ENCODE measurements at regions not wholly inside any gene's neighbourhood (a gene's known extent, or its start where the extent isn't known, plus 50 kb on each side); places are given as distances from the start of the nearest gene placed in this dataset.

DNA sequence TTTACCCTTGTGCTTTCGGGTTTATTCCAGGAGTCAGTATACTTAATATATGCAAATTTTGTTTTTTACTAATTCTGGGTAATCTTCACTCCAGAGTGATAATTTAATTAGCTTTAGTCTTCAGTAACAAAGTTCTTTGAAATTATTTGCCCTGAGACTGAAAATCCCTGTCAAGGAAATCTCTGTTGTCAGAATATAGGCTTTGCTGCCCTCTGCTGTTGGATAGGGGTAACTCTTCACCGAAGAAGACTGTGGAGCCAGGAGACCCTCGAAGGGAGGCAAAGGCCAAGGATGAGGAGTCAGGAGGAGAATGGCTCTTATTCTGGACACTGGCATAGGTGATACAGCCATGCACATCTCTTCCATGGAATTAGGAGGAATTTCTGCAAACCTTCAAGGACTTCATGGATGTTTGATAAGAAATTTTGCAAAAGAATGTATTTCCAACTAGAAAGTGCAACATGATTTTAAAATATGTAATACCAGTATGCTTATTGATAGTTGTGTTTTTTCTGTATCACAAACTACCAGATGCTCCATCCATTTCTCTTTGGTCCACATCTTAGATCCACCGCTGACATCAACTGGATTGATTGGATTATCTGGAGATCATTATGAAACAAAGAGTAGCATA is 182.3 kb downstream of the RDH14 start:
- TF ChIP-seq CTCF (conservative IDR thresholded peaks at IDR 0.05 in 1 of 2, IDR thresholded peaks at IDR 0.05 in 1 of 2; ENCODE audit: extremely low read depth in 1 of 2, insufficient read depth in 1 of 2, low read depth in 1 of 2, low read length in 2 of 2) (peak; percentile 75 to 83), EZH2 (IDR thresholded peaks at IDR 0.05; ENCODE audit: borderline replicate concordance, low read length) (no peak)
